A549 (cell line): ENCODE measurements at regions not wholly inside any gene's neighbourhood (a gene's known extent, or its start where the extent isn't known, plus 50 kb on each side); places are given as distances from the start of the nearest gene placed in this dataset.

Experiments used
- CTCF ChIP-seq: fragments of >200 bp; sonication (Bioruptor Twin); formaldehyde crosslinking; IDR thresholded peaks from 3 replicates; pipeline ENCODE4 v1.5.1; 2016
- POLR2A ChIP-seq: IDR thresholded peaks from 2 replicates; pipeline ENCODE4 v1.6.1; 2012; ENCODE audit warnings: mild to moderate bottlenecking, low read length

DNA sequence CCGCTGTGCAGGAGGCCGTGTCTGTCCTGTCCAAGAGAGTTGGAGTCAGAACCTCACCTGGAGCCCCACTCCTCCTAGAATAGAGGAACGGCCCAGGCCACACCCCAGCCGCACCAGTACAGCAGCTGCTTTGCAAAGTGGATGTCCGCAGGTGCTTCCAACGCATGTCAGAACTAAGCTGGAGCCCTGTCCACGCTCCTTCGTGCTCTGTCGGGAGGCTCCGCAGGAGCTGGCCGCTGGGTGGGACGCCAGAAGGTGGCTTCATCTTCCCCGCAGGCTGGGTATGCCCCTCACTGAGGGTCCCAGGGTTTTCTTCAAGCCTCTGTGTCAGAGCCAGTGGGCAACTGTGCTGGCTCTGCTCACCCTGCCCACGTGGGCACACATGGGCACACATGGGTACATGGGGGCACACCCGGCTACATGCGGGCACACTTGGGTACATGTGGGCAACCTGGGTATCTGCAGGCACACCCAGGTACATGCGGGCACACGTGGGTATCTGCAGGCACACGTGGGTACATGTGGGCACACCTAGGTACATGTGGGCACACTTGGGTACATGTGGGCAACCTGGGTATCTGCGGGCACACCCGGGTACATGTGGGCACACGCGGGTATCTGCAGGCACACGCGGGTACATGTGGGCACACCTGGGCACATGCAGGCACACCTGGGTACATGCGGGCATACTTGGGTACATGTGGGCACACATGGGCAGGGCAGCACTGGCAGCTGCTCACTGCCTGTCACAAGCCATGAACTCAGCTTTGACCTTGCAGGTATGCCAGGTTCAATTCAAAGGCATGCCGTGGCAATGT, 67.1 kb upstream of the CTDP1 start:
- TF ChIP-seq CTCF (no peak), POLR2A (no peak)
